Astrocyte (in vitro differentiated cells and primary cell): ENCODE measurements at regions not wholly inside any gene's neighbourhood (a gene's known extent, or its start where the extent isn't known, plus 50 kb on each side); places are given as distances from the start of the nearest gene placed in this dataset.

Source experiments
- EZH2 ChIP-seq: IDR thresholded peaks from 2 replicates; pipeline ENCODE4 v1.6.1; 2012; ENCODE audit warnings: mild to moderate bottlenecking, low read length, inconsistent platforms; ENCODE audit not compliant: insufficient read depth
- TF ChIP-seq, protein P1 (sequence below): IDR thresholded peaks from 2 replicates; pipeline ENCODE4 v1.5.1; 2011; ENCODE audit warnings: low read depth, mild to moderate bottlenecking, inconsistent platforms, low read length, moderate library complexity; ENCODE audit not compliant: insufficient read depth

DNA sequence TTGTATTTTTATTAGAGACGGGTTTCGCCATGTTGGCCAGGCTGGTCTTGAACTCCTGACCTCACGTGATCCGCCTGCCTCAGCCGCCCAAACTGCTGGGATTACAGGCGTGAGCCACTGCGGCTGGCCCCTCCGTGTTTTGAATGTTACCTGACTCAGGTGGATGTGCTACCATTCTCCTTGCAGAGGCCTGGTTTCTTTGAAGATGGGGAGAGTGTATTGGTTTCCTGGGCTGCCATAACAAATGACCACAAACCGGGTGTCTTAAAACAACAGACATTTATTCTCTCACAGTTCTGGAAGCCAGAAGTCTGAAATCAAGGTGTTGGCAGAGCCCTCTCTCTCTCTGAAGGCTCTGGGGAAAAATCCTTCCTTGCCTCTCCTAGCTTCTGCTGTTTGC lies 98.0 kb downstream of the IRF2BPL start:
- TF ChIP-seq, protein P1, sequence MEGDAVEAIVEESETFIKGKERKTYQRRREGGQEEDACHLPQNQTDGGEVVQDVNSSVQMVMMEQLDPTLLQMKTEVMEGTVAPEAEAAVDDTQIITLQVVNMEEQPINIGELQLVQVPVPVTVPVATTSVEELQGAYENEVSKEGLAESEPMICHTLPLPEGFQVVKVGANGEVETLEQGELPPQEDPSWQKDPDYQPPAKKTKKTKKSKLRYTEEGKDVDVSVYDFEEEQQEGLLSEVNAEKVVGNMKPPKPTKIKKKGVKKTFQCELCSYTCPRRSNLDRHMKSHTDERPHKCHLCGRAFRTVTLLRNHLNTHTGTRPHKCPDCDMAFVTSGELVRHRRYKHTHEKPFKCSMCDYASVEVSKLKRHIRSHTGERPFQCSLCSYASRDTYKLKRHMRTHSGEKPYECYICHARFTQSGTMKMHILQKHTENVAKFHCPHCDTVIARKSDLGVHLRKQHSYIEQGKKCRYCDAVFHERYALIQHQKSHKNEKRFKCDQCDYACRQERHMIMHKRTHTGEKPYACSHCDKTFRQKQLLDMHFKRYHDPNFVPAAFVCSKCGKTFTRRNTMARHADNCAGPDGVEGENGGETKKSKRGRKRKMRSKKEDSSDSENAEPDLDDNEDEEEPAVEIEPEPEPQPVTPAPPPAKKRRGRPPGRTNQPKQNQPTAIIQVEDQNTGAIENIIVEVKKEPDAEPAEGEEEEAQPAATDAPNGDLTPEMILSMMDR: no peak
- no peak for TF ChIP-seq EZH2
